Gastroesophageal sphincter (tissue), 4 donors: ENCODE measurements at regions not wholly inside any gene's neighbourhood (a gene's known extent, or its start where the extent isn't known, plus 50 kb on each side); places are given as distances from the start of the nearest gene placed in this dataset.

Experiments used
- ATAC-seq: fragments of 150-250 bp; one replicate; pipeline ENCODE4 v1.9.1; 2016; ENCODE audit warnings: mild to moderate bottlenecking, moderate library complexity
- H3K27ac ChIP-seq, 4 donors: fragments of 200-600 bp; sonication (generic) in 3 of 4; 1 replicate in 3 of 4; 2 replicates in 1 of 4; pipeline ENCODE4 v1.5.1; 2016 to 2019
- H3K27me3 ChIP-seq: fragments of 200-600 bp; sonication (generic); one replicate; pipeline ENCODE4 v1.5.1; 2019
- H3K36me3 ChIP-seq, 2 donors: fragments of 200-600 bp; sonication (generic); one replicate each; pipeline ENCODE4 v1.5.1; 2019; ENCODE audit warnings: control low read depth in 1 of 2
- H3K4me1 ChIP-seq, 3 donors: fragments of 200-600 bp; sonication (generic); 1 replicate in 2 of 3; 2 replicates in 1 of 3; pipeline ENCODE4 v1.5.1; 2016 to 2019; ENCODE audit warnings: control low read depth in 2 of 3
- H3K4me3 ChIP-seq, 2 donors: fragments of 200-600 bp; sonication (generic); one replicate each; pipeline ENCODE4 v1.5.1; 2019; ENCODE audit warnings: mild to moderate bottlenecking in 1 of 2, moderate library complexity in 1 of 2
- H3K9me3 ChIP-seq, 3 donors: fragments of 200-600 bp; sonication (generic); one replicate each; pipeline ENCODE4 v1.5.1; 2017 to 2019; ENCODE audit warnings: control low read depth in 2 of 3
- CTCF ChIP-seq, 4 experiments: fragments of 200-600 bp in 2 of 4; fragments of 450-650 bp in 2 of 4; sonication (generic) in 1 of 4; IDR thresholded peaks; one replicate each; pipeline ENCODE4 v1.5.1; 2017 to 2019; ENCODE audit warnings: antibody characterized with exemption in 4 of 4, mild to moderate bottlenecking in 2 of 4, moderate library complexity in 2 of 4
- EP300 ChIP-seq: sonication (generic); formaldehyde crosslinking; IDR thresholded peaks from one replicate; pipeline ENCODE4 v1.6.1; 2017; ENCODE audit warnings: antibody characterized with exemption, mild to moderate bottlenecking
- POLR2A ChIP-seq, 2 donors: fragments of 450-650 bp; IDR thresholded peaks; one replicate each; pipeline ENCODE4 v1.6.1; 2017; ENCODE audit warnings: antibody characterized with exemption in 2 of 2, mild to moderate bottlenecking in 2 of 2, moderate library complexity in 1 of 2
- POLR2AphosphoS5 ChIP-seq: sonication (generic); formaldehyde crosslinking; IDR thresholded peaks from one replicate; pipeline ENCODE4 v1.6.1; 2017; ENCODE audit warnings: antibody characterized with exemption
- WGBS, 2 donors: methylation state at CpG; one replicate each; pipeline ENCODE4 v1.1.5; 2018; ENCODE audit warnings: low coverage in 1 of 2; 5-methylcytosine and 5-hydroxymethylcytosine counted together

GRCh38 chr4:123743848-123744247, 347.3 kb downstream of the SPRY1 start:
- H3K27ac ChIP-seq, result peak overlapping the region in 2 of 4 donors; percentile 48 to 56

GRCh38 chr4:123744664-123745290, 348.2 kb downstream of the SPRY1 start:
- WGBS, 2 donors, result 61 to 68% methylated on average over 5 to 8 of the region's 8 CpGs
- H3K4me1 ChIP-seq, result peaks cover 0 to 18% (median 4%) of the 10 kb centered on the region in 3 donors
- TF ChIP-seq EP300 (no peak), CTCF (IDR thresholded peaks at IDR 0.05) (no peak), POLR2A (IDR thresholded peaks at IDR 0.05) (no peak), POLR2AphosphoS5 (peak; percentile 47)
- no peaks in the 10 kb centered on the region for H3K36me3 ChIP-seq
- H3K9me3 ChIP-seq, result no peaks in the 10 kb centered on the region
- peak overlapping the region in 3 of 4 donors; percentile 43 to 53 (median 48) for H3K27ac ChIP-seq
- H3K4me3 ChIP-seq, result no peak overlapping the region
- ATAC-seq, result peak; percentile 74
- no peaks in the 10 kb centered on the region for H3K27me3 ChIP-seq

More at GRCh38 chr4:123743848-123744247, 347.3 kb downstream of the SPRY1 start:
- no peak overlapping the region for H3K4me3 ChIP-seq
- H3K9me3 ChIP-seq, result no peaks in the 10 kb centered on the region
- peak; percentile 53 for TF ChIP-seq POLR2AphosphoS5
- TF ChIP-seq EP300, result no peak
- no peak for TF ChIP-seq POLR2A (IDR thresholded peaks at IDR 0.05)
- no peak for TF ChIP-seq CTCF (IDR thresholded peaks at IDR 0.05)
- peaks cover 0 to 18% (median 4%) of the 10 kb centered on the region in 3 donors for H3K4me1 ChIP-seq
- H3K36me3 ChIP-seq, result no peaks in the 10 kb centered on the region
- no peaks in the 10 kb centered on the region for H3K27me3 ChIP-seq
- peak; percentile 63 for ATAC-seq

- 70 to 100% methylated on average over 1 to 7 of the region's 7 CpGs for WGBS, 2 donors
- Histone ChIP-seq H3K9me3 (no peaks in the 10 kb centered on the region), H3K27me3 (no peaks in the 10 kb centered on the region), H3K36me3 (no peaks in the 10 kb centered on the region), H3K4me1 (peaks cover 0 to 14% (median 4%) of the 10 kb centered on the region in 3 donors), H3K4me3 (no peak overlapping the region), H3K27ac (no peak overlapping the region)
- no peak for ATAC-seq
- TF ChIP-seq POLR2A (IDR thresholded peaks at IDR 0.05) (no peak), CTCF (IDR thresholded peaks at IDR 0.05) (no peak)
Measured at GRCh38 chr4:123747016-123747415, 350.4 kb downstream of the SPRY1 start.

GRCh38 chr4:123748806-123749205, 352.2 kb downstream of the SPRY1 start:
- Histone ChIP-seq H3K36me3 (no peaks in the 10 kb centered on the region), H3K27me3 (no peaks in the 10 kb centered on the region), H3K27ac (peak overlapping the region in 1 of 4 donors; percentile 5), H3K4me1 (peaks cover 0 to 13% (median 4%) of the 10 kb centered on the region in 3 donors), H3K9me3 (no peaks in the 10 kb centered on the region), H3K4me3 (no peak overlapping the region)
- no peak for ATAC-seq
- TF ChIP-seq CTCF (IDR thresholded peaks at IDR 0.05) (no peak), POLR2A (IDR thresholded peaks at IDR 0.05) (no peak)
- 78 to 84% methylated on average over 3 of the region's 3 CpGs for WGBS, 2 donors

- no peaks in the 10 kb centered on the region for H3K9me3 ChIP-seq
- peak overlapping the region in 2 of 4 donors; percentile 5 to 25 for H3K27ac ChIP-seq
- no peaks in the 10 kb centered on the region for H3K27me3 ChIP-seq
- 72 to 74% methylated on average over 2 to 4 of the region's 7 CpGs for WGBS, 2 donors
- ATAC-seq, result no peak
- H3K4me3 ChIP-seq, result no peak overlapping the region
- peaks cover 0 to 7% (median 4%) of the 10 kb centered on the region in 3 donors for H3K4me1 ChIP-seq
- H3K36me3 ChIP-seq, result no peaks in the 10 kb centered on the region
- no peak for TF ChIP-seq POLR2A (IDR thresholded peaks at IDR 0.05)
- TF ChIP-seq CTCF (IDR thresholded peaks at IDR 0.05), result no peak
- no peak for TF ChIP-seq POLR2AphosphoS5
- no peak for TF ChIP-seq EP300
Measured at GRCh38 chr4:123749383-123749782, 352.8 kb downstream of the SPRY1 start.
